Nephron (organoid): ENCODE measurements at regions not wholly inside any gene's neighbourhood (a gene's known extent, or its start where the extent isn't known, plus 50 kb on each side); places are given as distances from the start of the nearest gene placed in this dataset.
"Not testable (repeated sequence)": the region's sequence is repeated elsewhere in the genome, so short reads cannot be mapped to it uniquely, and the experiment has no call there.

Experiments used
- H3K27ac Mint-ChIP-seq, 3 experiments: 2 replicates each; pipeline ENCODE4 v1.8.0; 2020; ENCODE audit warnings: mixed read lengths in 3 of 3, mild to moderate bottlenecking in 2 of 3, moderate library complexity in 1 of 3
- H3K27me3 Mint-ChIP-seq: 2 replicates; pipeline ENCODE4 v1.8.0; 2021; ENCODE audit warnings: low read depth, mild to moderate bottlenecking, moderate library complexity, mixed read lengths
- H3K36me3 Mint-ChIP-seq: 2 replicates; pipeline ENCODE4 v1.8.0; 2020; ENCODE audit warnings: low read depth, mixed read lengths
- H3K4me1 Mint-ChIP-seq: 2 replicates; pipeline ENCODE4 v1.8.0; 2020; ENCODE audit warnings: mixed read lengths
- H3K4me3 Mint-ChIP-seq, 3 experiments: 2 replicates each; pipeline ENCODE4 v1.8.0; 2020; ENCODE audit warnings: mild to moderate bottlenecking in 3 of 3, mixed read lengths in 3 of 3, moderate library complexity in 2 of 3
- H3K9me3 Mint-ChIP-seq: 2 replicates; pipeline ENCODE4 v1.8.0; 2020; ENCODE audit warnings: mixed read lengths
- TF ChIP-seq, protein P1 (sequence below), 3 experiments: fragments of 200-600 bp; sonication (generic); IDR thresholded peaks; one replicate each; pipeline ENCODE4 v1.5.0; 2021; ENCODE audit warnings: antibody characterized with exemption in 3 of 3; ENCODE audit not compliant: unreplicated experiment in 3 of 3

- H3K4me1 Mint-ChIP-seq = peaks cover 14% of the 10 kb centered on the region
- H3K36me3 Mint-ChIP-seq = no peaks in the 10 kb centered on the region
- no peaks in the 10 kb centered on the region for H3K27me3 Mint-ChIP-seq
- TF ChIP-seq, protein P1, sequence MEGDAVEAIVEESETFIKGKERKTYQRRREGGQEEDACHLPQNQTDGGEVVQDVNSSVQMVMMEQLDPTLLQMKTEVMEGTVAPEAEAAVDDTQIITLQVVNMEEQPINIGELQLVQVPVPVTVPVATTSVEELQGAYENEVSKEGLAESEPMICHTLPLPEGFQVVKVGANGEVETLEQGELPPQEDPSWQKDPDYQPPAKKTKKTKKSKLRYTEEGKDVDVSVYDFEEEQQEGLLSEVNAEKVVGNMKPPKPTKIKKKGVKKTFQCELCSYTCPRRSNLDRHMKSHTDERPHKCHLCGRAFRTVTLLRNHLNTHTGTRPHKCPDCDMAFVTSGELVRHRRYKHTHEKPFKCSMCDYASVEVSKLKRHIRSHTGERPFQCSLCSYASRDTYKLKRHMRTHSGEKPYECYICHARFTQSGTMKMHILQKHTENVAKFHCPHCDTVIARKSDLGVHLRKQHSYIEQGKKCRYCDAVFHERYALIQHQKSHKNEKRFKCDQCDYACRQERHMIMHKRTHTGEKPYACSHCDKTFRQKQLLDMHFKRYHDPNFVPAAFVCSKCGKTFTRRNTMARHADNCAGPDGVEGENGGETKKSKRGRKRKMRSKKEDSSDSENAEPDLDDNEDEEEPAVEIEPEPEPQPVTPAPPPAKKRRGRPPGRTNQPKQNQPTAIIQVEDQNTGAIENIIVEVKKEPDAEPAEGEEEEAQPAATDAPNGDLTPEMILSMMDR (IDR thresholded peaks at IDR 0.05; ENCODE audit: unreplicated experiment in 3 of 3) = no peak
- no peak overlapping the region for H3K4me3 Mint-ChIP-seq
- peaks cover 2% of the 10 kb centered on the region for H3K9me3 Mint-ChIP-seq
- H3K27ac Mint-ChIP-seq = no peak overlapping the region
These were observed 475.6 kb upstream of the PTGER4 start for GRCh38 chr5:40204144-40204543.

DNA sequence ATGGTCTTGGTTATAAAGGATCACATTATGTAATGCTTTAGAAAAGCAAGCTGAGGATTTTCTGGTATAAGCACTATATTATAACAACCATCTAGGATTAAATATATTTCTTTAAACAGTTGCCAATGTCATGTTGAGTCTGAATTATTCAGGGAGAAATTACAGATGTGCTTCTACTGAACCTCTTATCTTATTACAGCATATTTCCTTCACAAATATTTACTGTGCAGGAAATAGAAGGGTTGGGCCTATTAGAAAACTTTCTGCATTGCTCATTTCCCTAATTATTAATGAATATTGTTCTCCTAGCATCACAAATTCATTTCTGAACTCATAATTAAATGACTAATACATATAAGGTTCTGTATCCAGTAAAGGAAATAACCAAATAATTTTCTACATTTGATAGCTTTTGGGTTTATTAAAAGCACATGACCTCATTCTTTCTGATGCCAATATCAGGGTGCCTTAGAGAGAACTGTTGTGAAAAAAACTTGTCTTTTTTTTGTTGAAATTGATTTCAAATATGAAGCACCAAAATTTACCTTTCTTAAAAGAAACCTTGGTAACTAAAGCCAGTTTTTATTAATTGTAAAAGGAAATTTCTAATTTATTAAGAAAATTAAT lies 476.8 kb upstream of the PTGER4 start:
- Mint-ChIP-seq H3K36me3 (no peaks in the 10 kb centered on the region), H3K9me3 (peaks cover 3% of the 10 kb centered on the region)

GRCh38 chr5:40198736-40199135 lies 481.0 kb upstream of the PTGER4 start:
- H3K4me1 Mint-ChIP-seq = peaks cover 7% of the 10 kb centered on the region
- H3K27me3 Mint-ChIP-seq = no peaks in the 10 kb centered on the region

More for the DNA sequence above, 476.8 kb upstream of the PTGER4 start:
- no peak overlapping the region for H3K4me3 Mint-ChIP-seq
- no peaks in the 10 kb centered on the region for H3K27me3 Mint-ChIP-seq
- no peak overlapping the region for H3K27ac Mint-ChIP-seq
- TF ChIP-seq, protein P1 (IDR thresholded peaks at IDR 0.05; ENCODE audit: unreplicated experiment in 3 of 3) = no peak
- peaks cover 17% of the 10 kb centered on the region for H3K4me1 Mint-ChIP-seq

GRCh38 chr5:40195574-40195973 lies 484.1 kb upstream of the PTGER4 start:
- not testable (repeated sequence) for H3K27ac Mint-ChIP-seq, H3K4me3 Mint-ChIP-seq, H3K27me3 Mint-ChIP-seq, H3K9me3 Mint-ChIP-seq, H3K36me3 Mint-ChIP-seq, H3K4me1 Mint-ChIP-seq

More at GRCh38 chr5:40198736-40199135, 481.0 kb upstream of the PTGER4 start:
- Mint-ChIP-seq H3K9me3 (peaks cover 3% of the 10 kb centered on the region), H3K27ac (peak overlapping the region in 1 of 3 experiments; percentile 45), H3K4me3 (no peak overlapping the region), H3K36me3 (no peaks in the 10 kb centered on the region)
- TF ChIP-seq, protein P1 (IDR thresholded peaks at IDR 0.05; ENCODE audit: unreplicated experiment in 3 of 3) = no peak

- TF ChIP-seq, protein P1 (IDR thresholded peaks at IDR 0.05; ENCODE audit: unreplicated experiment in 3 of 3) = no peak
- no peaks in the 10 kb centered on the region for H3K4me1 Mint-ChIP-seq
- no peak overlapping the region for H3K4me3 Mint-ChIP-seq
- no peak overlapping the region for H3K27ac Mint-ChIP-seq
- H3K36me3 Mint-ChIP-seq = no peaks in the 10 kb centered on the region
- H3K9me3 Mint-ChIP-seq = no peaks in the 10 kb centered on the region
- H3K27me3 Mint-ChIP-seq = no peaks in the 10 kb centered on the region
These were observed 488.6 kb upstream of the PTGER4 start for GRCh38 chr5:40191150-40191549.

GRCh38 chr5:40172721-40173120 lies 507.0 kb upstream of the PTGER4 start:
- Mint-ChIP-seq H3K36me3 (no peaks in the 10 kb centered on the region), H3K27ac (no peak overlapping the region), H3K4me3 (no peak overlapping the region), H3K9me3 (peaks cover 48% of the 10 kb centered on the region), H3K4me1 (no peaks in the 10 kb centered on the region), H3K27me3 (no peaks in the 10 kb centered on the region)
- TF ChIP-seq, protein P1 (IDR thresholded peaks at IDR 0.05; ENCODE audit: unreplicated experiment in 3 of 3) = no peak
